ENCODE measurements at regions not wholly inside any gene's neighbourhood (a gene's known extent, or its start where the extent isn't known, plus 50 kb on each side); places are given as distances from the start of the nearest gene placed in this dataset.

GRCh38 chr4:156710365-156711192, 261.0 kb downstream of the PDGFC start:
- intact Hi-C loops (cut with DNase I): no loop called here
- DNase-seq (ENCODE audit: missing footprints) (no peak), ATAC-seq (no peak)

GRCh38 chr4:156705311-156705710, 266.3 kb downstream of the PDGFC start:
- DNase-seq (ENCODE audit: missing footprints) (no peak), ATAC-seq (no peak)
- intact Hi-C loops (cut with DNase I): no loop called here

DNA sequence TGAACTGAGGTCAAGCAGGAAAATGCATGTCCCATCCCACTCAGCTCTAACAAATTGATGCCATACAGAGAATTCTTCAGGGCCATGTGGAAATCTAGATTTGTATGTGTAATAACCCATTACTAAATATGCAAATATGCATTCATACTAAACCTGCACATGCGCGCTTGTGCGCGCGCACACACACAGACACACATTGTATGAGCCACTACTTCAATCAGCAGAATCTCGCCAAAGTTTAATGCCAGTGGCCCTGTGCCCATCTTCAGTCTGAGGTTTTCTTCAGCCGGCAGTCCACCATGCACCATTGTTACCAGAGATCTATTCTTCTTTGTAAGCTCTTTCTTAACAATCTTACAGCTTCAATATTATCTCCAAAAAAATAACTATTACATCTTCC, 276.4 kb downstream of the PDGFC start:
- ATAC-seq (no peak), DNase-seq (ENCODE audit: missing footprints) (no peak)
- intact Hi-C loops (cut with DNase I): no loop called here

DNA sequence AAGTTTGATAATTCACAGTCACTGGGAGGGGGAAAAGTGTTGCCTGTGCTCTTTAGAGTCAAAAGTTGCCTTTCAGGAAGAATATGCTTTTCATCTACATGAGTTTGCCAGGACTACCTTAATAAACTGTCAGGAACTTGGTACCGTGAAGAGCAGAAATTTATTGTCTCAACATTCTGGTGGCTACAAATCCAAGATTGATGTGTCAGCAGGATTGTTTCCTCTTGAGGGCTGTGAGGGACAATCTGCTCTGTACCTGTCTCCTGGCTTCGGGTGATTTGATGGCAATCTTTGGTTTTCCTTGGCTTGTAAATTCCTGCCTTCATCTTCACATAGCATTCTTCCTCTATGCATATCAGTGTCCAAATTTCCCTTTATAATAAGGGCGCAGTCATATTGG, 277.2 kb downstream of the PDGFC start:
- DNase-seq (ENCODE audit: missing footprints) (no peak), ATAC-seq (no peak)
- intact Hi-C loops (cut with DNase I): no loop called here

DNA sequence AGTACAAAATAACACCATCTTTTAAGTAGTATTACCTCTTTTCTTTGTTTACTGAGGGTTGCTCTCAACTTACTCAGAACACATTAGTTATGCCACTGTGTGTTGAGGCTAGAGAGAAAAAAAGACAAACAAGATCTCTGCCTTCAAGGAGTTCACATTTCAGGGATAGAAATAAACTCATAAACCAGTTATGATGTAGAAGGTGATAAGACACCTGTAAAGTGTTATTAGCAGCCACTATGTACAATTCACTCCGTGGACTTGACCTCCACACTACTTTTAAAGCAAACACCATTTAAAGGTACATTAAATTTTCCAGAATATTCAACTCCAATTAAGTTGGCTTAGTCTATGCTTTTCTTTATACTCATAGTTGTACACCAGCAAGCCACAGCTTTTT, 278.0 kb downstream of the PDGFC start:
- intact Hi-C loops (cut with DNase I): no loop called here
- ATAC-seq: no peak
- DNase-seq (ENCODE audit: missing footprints): no peak

GRCh38 chr4:156692016-156692415, 279.6 kb downstream of the PDGFC start:
- no peak for ATAC-seq
- DNase-seq (ENCODE audit: missing footprints): no peak
- intact Hi-C loops (cut with DNase I): no loop called here

GRCh38 chr4:156690572-156690971, 281.0 kb downstream of the PDGFC start:
- DNase-seq (ENCODE audit: missing footprints): no peak
- intact Hi-C loops (cut with DNase I): no loop called here
- ATAC-seq: no peak

- ATAC-seq: no peak
- intact Hi-C loops (cut with DNase I): no loop called here
- no peak for DNase-seq (ENCODE audit: missing footprints)
Observed at GRCh38 chr4:156686120-156686519, 285.5 kb downstream of the PDGFC start.

GRCh38 chr4:156685308-156685707, 286.3 kb downstream of the PDGFC start:
- no peak for ATAC-seq
- intact Hi-C loops (cut with DNase I): no loop called here

DNA sequence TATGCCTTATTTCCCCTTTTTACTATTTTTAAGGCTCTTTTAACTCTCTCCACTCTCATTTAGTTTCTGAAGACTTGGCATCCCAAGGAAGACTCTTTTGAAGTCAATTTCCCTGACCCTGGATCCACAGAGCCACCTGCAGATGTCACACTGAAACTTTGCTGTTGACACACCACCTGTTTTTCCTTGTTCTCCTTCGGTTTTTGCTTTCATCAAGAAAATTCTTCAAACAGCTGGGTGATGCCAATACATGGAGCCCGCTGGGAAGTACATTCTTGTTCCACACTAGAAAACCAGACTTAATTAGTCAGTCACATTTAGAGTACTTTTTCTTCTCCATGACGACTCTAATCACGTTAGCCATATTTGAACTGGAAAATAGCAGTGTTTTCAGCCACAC, 293.9 kb downstream of the PDGFC start:
- DNase-seq (ENCODE audit: missing footprints): no peak
- no peak for ATAC-seq
- intact Hi-C loops (cut with DNase I): no loop called here

More at GRCh38 chr4:156685308-156685707, 286.3 kb downstream of the PDGFC start:
- DNase-seq (ENCODE audit: missing footprints): no peak

GRCh38 chr4:156677131-156677531, 294.5 kb downstream of the PDGFC start:
- intact Hi-C loops (cut with DNase I): no loop called here
- ATAC-seq (no peak), DNase-seq (ENCODE audit: missing footprints) (no peak)

DNA sequence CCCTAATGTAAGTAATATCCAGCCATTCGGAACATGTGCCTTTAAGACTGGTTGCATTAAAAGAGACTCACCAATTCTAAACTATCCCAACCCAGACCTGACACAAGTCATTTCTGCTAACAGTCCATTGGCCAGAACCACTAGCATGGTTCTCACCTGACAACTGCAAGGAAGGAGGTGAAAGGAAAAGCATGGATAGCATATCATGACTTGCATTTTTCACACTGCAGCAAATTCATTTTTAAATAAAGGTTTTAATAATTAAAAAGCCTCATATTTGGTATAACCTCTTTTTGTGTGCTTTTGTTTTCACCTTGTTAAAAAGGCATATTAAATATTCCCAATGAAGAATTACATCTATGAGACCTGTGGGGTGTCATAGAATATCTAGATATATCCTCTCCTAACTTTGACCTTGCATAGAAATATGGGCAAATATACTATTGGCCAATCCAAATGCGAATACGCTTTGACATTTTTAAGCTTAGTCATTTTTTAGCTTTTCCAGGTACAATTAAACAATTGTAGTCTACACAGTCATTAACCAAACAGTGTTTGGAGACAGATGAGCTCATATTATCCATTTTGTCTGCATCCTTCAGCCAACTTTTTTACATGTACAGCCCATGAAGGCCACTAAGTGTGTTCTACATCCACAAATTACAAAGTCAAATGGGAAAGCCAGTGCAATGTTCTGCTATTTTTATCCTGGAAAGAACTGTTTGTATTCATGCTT, 295.3 kb downstream of the PDGFC start:
- intact Hi-C loops (cut with DNase I): no loop called here
- no peak for DNase-seq (ENCODE audit: missing footprints)
- ATAC-seq: no peak

DNA sequence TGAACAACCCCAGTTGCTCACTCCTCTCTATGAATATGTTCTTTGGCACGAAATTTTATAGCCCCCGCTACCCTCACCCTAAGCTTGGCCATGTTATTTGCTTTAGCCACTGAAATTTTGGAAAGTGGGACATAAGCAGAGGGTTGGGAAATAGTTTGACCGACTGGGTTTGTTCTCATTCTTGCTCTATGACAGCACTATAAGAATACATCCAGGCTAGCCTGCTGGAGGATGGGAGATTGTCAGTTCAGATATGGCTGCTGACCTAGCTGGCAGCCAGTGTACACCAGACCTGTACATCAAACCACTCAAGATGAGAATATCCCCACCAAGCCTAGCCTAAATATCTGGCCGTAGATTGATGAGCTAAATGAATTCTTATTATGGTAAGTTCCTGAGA, 298.1 kb downstream of the PDGFC start:
- DNase-seq (ENCODE audit: missing footprints) (no peak), ATAC-seq (no peak)
- intact Hi-C loops (cut with DNase I): no loop called here

DNA sequence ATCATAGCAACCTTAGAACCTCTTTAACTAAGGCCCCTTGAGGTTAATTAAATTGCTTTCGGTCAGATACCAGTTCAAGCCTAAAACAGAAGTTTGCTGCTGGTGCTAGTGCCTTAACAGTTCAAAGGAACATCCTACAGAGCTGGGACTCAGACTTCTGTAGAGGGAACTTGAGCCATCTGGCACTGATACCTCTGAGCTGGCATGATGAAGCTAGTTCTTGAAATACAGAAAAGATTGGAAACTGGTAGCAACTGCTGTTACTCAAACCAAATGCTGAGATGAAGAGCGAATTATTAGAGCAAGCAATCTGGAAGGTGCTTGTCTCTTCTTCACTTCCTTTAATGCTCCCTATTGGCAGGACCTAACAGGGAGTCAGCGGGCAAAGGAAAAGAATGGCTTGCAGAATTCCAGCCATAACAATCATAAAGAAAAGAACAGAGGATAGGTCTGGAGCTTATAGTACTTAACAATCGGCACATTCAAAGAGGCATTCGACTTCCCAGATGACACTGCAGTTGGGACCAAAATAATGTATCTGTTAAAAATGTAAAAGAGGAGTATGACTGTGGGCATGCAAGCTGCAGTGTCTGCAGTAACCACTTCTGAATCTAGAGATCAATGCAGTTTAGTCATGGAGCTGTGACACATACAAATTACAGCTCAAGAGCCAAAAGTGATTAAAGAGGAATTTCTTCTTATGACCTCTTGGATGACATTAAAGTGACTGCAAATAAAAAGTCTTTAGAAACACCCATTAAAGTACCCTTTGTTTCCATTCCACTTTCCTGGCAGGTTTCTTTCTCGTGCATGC, 298.9 kb downstream of the PDGFC start:
- intact Hi-C loops (cut with DNase I): no loop called here
- no peak for ATAC-seq
- DNase-seq (ENCODE audit: missing footprints): no peak

GRCh38 chr4:156665780-156666366, 305.7 kb downstream of the PDGFC start:
- no peak for ATAC-seq
- DNase-seq (ENCODE audit: missing footprints): no peak
- intact Hi-C loops (cut with DNase I): no loop called here

DNA sequence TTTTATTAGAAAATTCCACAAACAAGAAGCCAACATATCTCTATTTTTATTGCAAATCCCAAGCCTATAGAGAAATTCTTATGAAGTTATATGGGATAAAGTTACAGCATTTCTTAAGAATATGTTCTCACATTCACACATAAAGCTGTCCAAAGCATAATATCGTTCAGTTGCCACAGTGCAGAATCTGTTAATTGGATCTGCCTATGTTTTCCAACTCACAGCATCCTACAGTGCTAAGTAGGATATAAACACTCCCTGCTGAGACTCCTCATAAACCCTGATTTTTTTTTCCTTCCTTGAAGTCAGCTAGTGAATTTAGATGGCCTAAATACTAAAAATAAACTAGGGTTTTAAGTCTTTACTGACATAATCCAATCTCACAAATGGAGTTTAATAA, 307.9 kb downstream of the PDGFC start:
- no peak for ATAC-seq
- intact Hi-C loops (cut with DNase I): no loop called here
- no peak for DNase-seq (ENCODE audit: missing footprints)

GRCh38 chr4:156662921-156663320, 308.7 kb downstream of the PDGFC start:
- ATAC-seq (no peak), DNase-seq (ENCODE audit: missing footprints) (no peak)
- intact Hi-C loops (cut with DNase I): no loop called here

- intact Hi-C loops (cut with DNase I): no loop called here
- no peak for ATAC-seq
Observed at GRCh38 chr4:156661555-156661954, 310.0 kb downstream of the PDGFC start.

GRCh38 chr4:156660465-156660864, 311.1 kb downstream of the PDGFC start:
- no peak for ATAC-seq
- intact Hi-C loops (cut with DNase I): no loop called here

More at GRCh38 chr4:156661555-156661954, 310.0 kb downstream of the PDGFC start:
- no peak for DNase-seq (ENCODE audit: missing footprints)

More at GRCh38 chr4:156660465-156660864, 311.1 kb downstream of the PDGFC start:
- no peak for DNase-seq (ENCODE audit: missing footprints)

Data from Right ventricle myocardium inferior (tissue), 1 donor.